ENCODE measurements at regions not wholly inside any gene's neighbourhood (a gene's known extent, or its start where the extent isn't known, plus 50 kb on each side); places are given as distances from the start of the nearest gene placed in this dataset.
"Not testable (repeated sequence)": the region's sequence is repeated elsewhere in the genome, so short reads cannot be mapped to it uniquely, and the experiment has no call there.

GRCh38 chr3:144816323-144816722 is 844.7 kb downstream of the DIPK2A start:
- Histone ChIP-seq H3K4me3 (ENCODE audit: low read depth, low read length, poor library complexity, severe bottlenecking) (no peak overlapping the region), H3K9me3 (ENCODE audit: low read depth, low read length, poor library complexity, severe bottlenecking) (no peaks in the 10 kb centered on the region), H3K27ac (ENCODE audit: low read depth, low read length, poor library complexity, severe bottlenecking) (no peak overlapping the region), H3K4me1 (ENCODE audit: insufficient read depth, low read length, poor library complexity, severe bottlenecking) (peaks cover 6% of the 10 kb centered on the region), H3K27me3 (replicated peaks; ENCODE audit: insufficient read depth, low read depth, low read length, poor library complexity) (no peaks in the 10 kb centered on the region), H3K36me3 (ENCODE audit: insufficient read depth, low read length, poor library complexity, severe bottlenecking) (no peaks in the 10 kb centered on the region)
- DNase-seq (ENCODE audit: low spot score) = no peak
- ChIA-PET POLR2A (ENCODE audit: low non-redundant PET) (interaction anchor here (0.6 kb wide), 1 partner anchor 557 kb away, joined by 4 read pairs; no protein-coding TSS in a partner anchor), CTCF (no interaction called here)
- no TSS peak for BruUV-seq (replicated peaks)
- TF ChIP-seq CTCF (conservative IDR thresholded peaks at IDR 0.05; ENCODE audit: low read depth, low read length) = no peak
- TF ChIP-seq EZH2 (IDR thresholded peaks at IDR 0.05; ENCODE audit: borderline replicate concordance, low read depth, low read length, poor library complexity, severe bottlenecking) = no peak
- intact Hi-C loops (cut with micrococcal nuclease; ENCODE audit: unreplicated experiment) = no loop called here

- Histone ChIP-seq H3K9me3 (ENCODE audit: low read depth, low read length, poor library complexity, severe bottlenecking) (no peaks in the 10 kb centered on the region), H3K4me3 (ENCODE audit: low read depth, low read length, poor library complexity, severe bottlenecking) (no peak overlapping the region), H3K27ac (ENCODE audit: low read depth, low read length, poor library complexity, severe bottlenecking) (no peak overlapping the region), H3K36me3 (ENCODE audit: insufficient read depth, low read length, poor library complexity, severe bottlenecking) (no peaks in the 10 kb centered on the region), H3K27me3 (replicated peaks; ENCODE audit: insufficient read depth, low read depth, low read length, poor library complexity) (no peaks in the 10 kb centered on the region), H3K4me1 (ENCODE audit: insufficient read depth, low read length, poor library complexity, severe bottlenecking) (peaks cover 6% of the 10 kb centered on the region)
- DNase-seq (ENCODE audit: low spot score) = no peak
- POLR2A ChIA-PET (ENCODE audit: low non-redundant PET) = no interaction called here
- intact Hi-C loops (cut with micrococcal nuclease; ENCODE audit: unreplicated experiment) = no loop called here
- CTCF ChIA-PET = no interaction called here
- BruUV-seq (replicated peaks) = no TSS peak
- no peak for TF ChIP-seq CTCF (conservative IDR thresholded peaks at IDR 0.05; ENCODE audit: low read depth, low read length)
- no peak for TF ChIP-seq EZH2 (IDR thresholded peaks at IDR 0.05; ENCODE audit: borderline replicate concordance, low read depth, low read length, poor library complexity, severe bottlenecking)
Observed at GRCh38 chr3:144818973-144819372, 847.4 kb downstream of the DIPK2A start.

GRCh38 chr3:144820232-144820631 is 848.6 kb downstream of the DIPK2A start:
- intact Hi-C loops (cut with micrococcal nuclease; ENCODE audit: unreplicated experiment); BruUV-seq (replicated peaks); H3K4me1 ChIP-seq (ENCODE audit: insufficient read depth, low read length, poor library complexity, severe bottlenecking); POLR2A ChIA-PET (ENCODE audit: low non-redundant PET); H3K36me3 ChIP-seq (ENCODE audit: insufficient read depth, low read length, poor library complexity, severe bottlenecking); CTCF ChIA-PET; H3K27ac ChIP-seq (ENCODE audit: low read depth, low read length, poor library complexity, severe bottlenecking); H3K27me3 ChIP-seq (replicated peaks; ENCODE audit: insufficient read depth, low read depth, low read length, poor library complexity); DNase-seq (ENCODE audit: low spot score); H3K4me3 ChIP-seq (ENCODE audit: low read depth, low read length, poor library complexity, severe bottlenecking); H3K9me3 ChIP-seq (ENCODE audit: low read depth, low read length, poor library complexity, severe bottlenecking): not testable (repeated sequence)

- BruUV-seq (replicated peaks) = no TSS peak
Observed at GRCh38 chr3:144820726-144821125, 849.1 kb downstream of the DIPK2A start.

More at GRCh38 chr3:144820726-144821125, 849.1 kb downstream of the DIPK2A start:
- Histone ChIP-seq H3K4me1 (ENCODE audit: insufficient read depth, low read length, poor library complexity, severe bottlenecking) (peaks cover 3% of the 10 kb centered on the region), H3K27ac (ENCODE audit: low read depth, low read length, poor library complexity, severe bottlenecking) (no peak overlapping the region), H3K4me3 (ENCODE audit: low read depth, low read length, poor library complexity, severe bottlenecking) (no peak overlapping the region), H3K27me3 (replicated peaks; ENCODE audit: insufficient read depth, low read depth, low read length, poor library complexity) (no peaks in the 10 kb centered on the region), H3K36me3 (ENCODE audit: insufficient read depth, low read length, poor library complexity, severe bottlenecking) (no peaks in the 10 kb centered on the region), H3K9me3 (ENCODE audit: low read depth, low read length, poor library complexity, severe bottlenecking) (no peaks in the 10 kb centered on the region)
- intact Hi-C loops (cut with micrococcal nuclease; ENCODE audit: unreplicated experiment) = no loop called here
- ChIA-PET POLR2A (ENCODE audit: low non-redundant PET) (no interaction called here), CTCF (no interaction called here)
- DNase-seq (ENCODE audit: low spot score) = no peak
- no peak for TF ChIP-seq CTCF (conservative IDR thresholded peaks at IDR 0.05; ENCODE audit: low read depth, low read length)

Measured in A673 (cell line).